ENCODE measurements at regions not wholly inside any gene's neighbourhood (a gene's known extent, or its start where the extent isn't known, plus 50 kb on each side); places are given as distances from the start of the nearest gene placed in this dataset.

DNA sequence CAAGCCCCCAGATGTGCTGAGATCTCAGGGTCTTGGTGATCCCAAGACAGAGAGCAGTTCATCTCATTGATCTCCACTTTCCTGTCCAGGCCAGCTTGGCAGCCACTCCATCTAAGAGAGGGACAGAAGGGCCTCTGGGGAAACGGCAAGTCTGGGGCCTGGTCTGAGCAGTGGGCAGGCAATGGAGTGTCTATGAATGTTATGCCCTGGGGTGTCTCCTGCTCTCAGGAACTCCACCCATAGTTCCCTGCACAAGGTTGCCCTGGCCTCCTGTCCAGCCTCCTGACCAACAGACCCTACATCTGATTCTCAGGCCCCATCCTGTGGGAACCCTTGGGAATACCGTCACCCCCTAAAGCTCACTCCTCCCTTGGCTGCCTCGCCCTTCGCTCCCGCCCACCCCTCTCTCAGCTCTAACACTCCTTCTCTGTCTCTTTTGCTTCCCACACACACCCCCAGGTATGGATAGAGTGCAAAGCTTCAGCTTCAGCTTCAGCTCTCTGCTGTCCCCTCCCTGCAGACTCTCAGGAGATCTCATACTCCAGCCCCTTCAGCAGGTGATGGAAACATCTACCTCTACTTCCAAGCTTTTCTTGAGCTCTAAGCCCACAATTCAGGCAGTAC is 83.0 kb downstream of the HIF1AN start:
- TF ChIP-seq POLR2A (IDR thresholded peaks at IDR 0.05; ENCODE audit: low read length) (no peak), GATA1 (IDR thresholded peaks at IDR 0.05; ENCODE audit: low read depth, low read length) (no peak)

All from erythroblast (primary cell).